HT-29 (cell line): ENCODE measurements at regions not wholly inside any gene's neighbourhood (a gene's known extent, or its start where the extent isn't known, plus 50 kb on each side); places are given as distances from the start of the nearest gene placed in this dataset.

Source experiments
- DNase-seq: peaks from one replicate; pipeline ENCODE4 v3.0.0-alpha.2; 2015; ENCODE audit warnings: low spot score

- DNase-seq: no peak
Observed at GRCh38 chr11:69430566-69430965, 50.9 kb upstream of the LINC01488 start.

GRCh38 chr11:69431136-69431535, 50.3 kb upstream of the LINC01488 start:
- DNase-seq: no peak
